ENCODE measurements at regions not wholly inside any gene's neighbourhood (a gene's known extent, or its start where the extent isn't known, plus 50 kb on each side); places are given as distances from the start of the nearest gene placed in this dataset.

DNA sequence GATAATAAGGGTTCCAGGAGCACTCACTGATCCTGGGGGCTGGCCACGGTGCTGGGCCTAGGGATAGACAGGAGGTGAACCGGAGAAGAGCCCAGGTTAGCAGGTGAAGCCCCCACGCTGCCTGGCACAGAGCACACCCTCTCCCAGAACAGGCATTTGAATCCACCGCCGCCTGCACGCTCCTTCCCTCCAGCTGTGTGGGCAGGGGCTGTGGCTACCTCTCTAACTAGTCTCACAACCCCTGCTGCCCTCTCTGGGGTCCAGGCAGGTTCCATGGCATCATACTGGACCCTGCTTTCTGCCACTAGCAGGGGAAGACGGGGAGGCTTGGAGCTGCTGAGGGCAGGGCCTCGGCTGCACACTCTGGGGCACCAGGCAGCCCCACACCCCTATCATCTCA lies 358.0 kb downstream of the CTTN start:
- no peak for DNase-seq (ENCODE audit: low read depth, low spot score)
- no peak overlapping the region for H3K4me3 ChIP-seq (ENCODE audit: low read length)

DNA sequence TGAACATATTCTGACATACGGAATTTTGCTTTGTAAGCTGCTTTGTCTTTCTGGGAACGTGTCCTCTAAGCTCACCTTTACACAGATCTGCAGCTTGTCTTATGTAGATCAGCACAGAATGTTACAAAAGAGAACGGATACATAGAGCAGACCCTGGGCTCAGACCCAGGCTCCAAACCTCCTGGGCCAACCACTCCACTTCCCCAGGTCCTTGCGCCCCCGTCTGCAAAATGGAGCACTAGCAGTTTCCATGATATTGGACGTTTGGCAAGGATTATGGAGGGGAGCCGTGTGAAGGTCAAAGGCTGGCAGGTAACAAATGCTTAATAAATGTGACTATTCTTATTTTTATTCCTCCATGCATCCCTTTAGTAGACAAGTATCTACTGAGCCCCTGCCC lies 358.4 kb downstream of the CTTN start:
- H3K4me3 ChIP-seq (ENCODE audit: low read length), result no peak overlapping the region
- no peak for DNase-seq (ENCODE audit: low read depth, low spot score)

DNA sequence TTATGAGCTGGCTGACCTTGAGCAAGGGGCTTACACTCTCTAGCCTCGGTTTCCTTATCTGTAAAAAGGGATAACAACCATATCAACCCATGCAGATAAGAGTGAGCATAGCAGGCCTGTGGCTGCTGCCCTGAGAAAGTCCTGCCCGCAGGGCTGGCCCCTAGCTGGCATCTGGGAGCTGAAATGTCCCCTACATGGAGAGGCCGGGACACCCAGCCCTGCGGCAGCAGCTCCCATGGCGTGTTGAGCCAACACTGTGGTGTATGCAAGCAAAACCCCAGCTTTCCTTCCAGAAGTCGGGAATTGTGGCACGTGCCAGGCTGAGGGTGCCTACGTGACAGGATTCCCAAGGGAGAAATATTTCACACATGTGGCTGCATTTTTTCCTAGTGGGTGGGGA lies 358.9 kb downstream of the CTTN start:
- no peak overlapping the region for H3K4me3 ChIP-seq (ENCODE audit: low read length)
- DNase-seq (ENCODE audit: low read depth, low spot score), result no peak

DNA sequence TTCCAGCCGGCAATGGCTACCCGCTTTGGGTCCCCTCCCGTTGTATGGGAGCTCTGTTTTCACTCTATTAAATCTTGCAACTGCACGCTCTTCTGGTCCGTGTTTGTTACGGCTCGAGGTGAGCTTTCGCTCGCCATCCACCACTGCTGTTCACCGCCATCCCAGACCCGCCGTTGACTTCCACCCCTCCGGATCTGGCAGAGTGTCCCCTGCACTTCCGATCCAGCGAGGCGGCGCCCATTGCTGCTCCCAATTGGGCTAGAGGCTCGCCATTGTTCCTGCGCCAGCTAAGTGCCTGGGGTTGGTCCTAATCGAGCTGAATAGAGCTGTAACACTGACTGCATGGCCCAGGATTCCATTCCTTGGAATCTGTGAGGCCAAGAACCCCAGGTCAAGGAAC lies 359.9 kb downstream of the CTTN start:
- DNase-seq (ENCODE audit: low read depth, low spot score), result no peak
- no peak overlapping the region for H3K4me3 ChIP-seq (ENCODE audit: low read length)

DNA sequence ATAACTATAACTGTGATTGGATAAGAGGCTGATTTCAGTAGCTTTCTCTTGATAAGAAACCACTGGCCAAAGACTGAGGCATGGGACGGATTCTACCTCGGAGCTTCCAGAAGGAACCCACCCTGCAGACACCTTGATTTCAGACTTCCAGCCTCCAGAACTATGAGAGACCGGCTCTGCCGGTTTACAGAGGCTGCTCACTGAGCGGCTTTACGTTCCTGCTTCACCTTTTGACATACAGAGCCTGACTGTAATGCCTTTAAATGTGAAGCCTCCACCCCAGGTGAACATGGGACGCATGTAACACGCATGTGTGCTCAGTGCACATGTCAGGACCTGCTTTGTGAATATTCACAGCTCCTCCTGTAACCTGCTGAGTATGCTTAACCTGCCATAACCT lies 361.5 kb downstream of the CTTN start:
- DNase-seq (ENCODE audit: low read depth, low spot score), result no peak
- no peak overlapping the region for H3K4me3 ChIP-seq (ENCODE audit: low read length)

DNA sequence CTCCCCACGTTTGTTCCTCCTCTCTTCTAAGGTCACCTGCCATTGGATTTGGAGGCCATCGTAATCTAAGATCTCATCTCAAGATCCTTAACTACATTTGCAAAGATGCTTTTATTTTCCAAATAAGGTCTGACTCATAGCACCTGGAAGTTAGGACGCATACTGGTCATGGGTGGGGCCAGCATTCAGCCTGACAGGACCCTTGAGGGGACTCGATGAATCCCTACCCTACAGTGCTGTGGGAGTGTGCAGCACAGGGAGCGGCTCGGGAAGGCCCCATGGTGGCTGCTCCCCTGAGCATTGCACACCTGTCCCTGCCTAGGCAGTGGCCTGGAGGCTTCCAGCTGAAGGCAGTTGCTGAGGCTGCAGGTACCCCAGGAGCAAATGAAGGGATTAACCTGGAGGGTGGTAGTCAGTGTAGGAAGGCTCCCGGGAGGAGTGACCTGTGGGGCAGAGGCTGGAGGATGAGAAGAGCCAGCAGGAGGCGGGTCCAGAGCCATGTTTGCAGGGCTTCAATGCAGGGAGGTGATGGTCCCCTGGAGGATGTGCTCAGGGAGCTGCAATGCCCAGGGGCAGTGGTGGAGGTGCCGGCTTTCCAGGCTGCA lies 362.2 kb downstream of the CTTN start:
- DNase-seq (ENCODE audit: low read depth, low spot score), result no peak
- H3K4me3 ChIP-seq (ENCODE audit: low read length), result no peak overlapping the region

DNA sequence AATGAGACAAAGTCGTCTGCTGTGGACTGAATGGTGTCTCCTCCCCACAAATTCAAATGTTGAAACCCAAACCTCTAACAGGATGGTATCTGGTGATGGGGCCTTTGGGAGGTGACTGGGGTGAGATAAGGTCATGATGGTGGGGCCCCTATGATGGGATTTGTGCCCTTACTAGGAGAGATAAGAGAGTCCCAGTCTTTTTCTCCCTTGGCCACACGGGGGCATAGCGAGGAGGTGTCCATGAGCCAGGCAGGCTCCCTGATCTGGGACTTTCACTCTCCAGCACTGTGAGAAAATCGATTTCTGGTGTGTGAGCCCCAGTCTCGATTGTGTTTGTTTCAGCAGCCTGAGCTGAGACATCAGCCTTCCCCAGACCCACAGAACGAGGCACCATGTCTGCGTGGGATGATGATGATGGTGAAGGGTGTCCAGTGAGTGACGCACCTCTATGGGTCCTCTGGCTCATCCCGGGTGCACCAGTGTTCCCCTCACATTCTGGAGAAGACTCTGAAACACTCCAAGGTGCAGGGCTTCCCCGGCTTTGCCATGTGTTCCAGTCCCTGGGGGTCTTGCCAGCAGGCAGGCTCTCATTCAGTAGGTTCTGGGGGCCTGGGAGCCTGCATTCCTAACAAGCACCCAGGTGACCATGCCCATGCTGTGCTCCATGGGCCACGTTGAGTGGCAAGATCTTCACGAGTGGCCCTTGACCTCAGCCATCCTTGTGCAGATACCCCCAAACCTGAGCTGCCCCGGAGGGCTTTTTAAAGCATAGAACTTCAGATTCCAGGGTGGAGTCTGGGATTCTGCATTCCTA lies 363.0 kb downstream of the CTTN start:
- H3K4me3 ChIP-seq (ENCODE audit: low read length), result no peak overlapping the region
- no peak for DNase-seq (ENCODE audit: low read depth, low spot score)

DNA sequence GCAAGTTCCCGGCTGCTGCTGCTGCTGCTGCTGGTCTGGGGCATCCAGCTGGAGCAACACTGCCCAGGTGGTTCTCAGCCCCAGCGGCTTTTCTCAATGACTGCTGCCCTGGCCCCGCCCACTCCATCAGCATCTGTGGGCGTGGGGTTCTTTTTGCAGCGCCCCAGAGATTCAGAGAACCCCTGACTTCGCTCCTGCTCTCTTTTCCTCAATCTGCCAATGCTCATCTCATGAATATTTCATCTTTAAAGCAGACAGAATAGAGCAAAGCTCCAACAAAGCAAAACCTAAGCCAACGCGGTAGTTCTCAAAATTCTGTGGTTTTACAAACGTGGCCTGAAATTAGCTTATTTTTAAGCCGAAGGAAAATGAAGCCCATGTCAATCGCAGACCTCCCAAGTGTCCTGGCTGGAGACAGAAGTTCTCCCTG lies 363.6 kb downstream of the CTTN start:
- no peak overlapping the region for H3K4me3 ChIP-seq (ENCODE audit: low read length)
- DNase-seq (ENCODE audit: low read depth, low spot score), result no peak

DNA sequence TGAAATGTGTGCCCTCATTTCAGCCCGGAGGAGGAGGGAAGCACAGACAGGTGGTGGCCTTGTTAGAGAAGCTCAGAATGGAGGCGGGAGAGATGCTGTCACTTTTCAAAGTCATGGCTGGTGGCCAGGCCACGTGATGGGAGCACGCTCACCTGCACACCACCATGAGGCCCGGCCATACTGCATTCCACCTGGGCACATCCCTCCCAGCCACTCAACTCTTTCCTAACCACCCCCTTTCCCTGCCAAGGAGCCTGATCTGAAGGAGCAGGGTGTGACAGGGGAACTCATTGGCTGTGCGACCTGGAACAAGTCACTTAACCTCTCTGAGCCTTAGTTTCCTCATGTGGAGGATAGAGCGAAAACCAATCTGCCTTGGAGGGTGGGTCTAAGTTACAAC lies 364.5 kb downstream of the CTTN start:
- no peak overlapping the region for H3K4me3 ChIP-seq (ENCODE audit: low read length)
- DNase-seq (ENCODE audit: low read depth, low spot score), result no peak

DNA sequence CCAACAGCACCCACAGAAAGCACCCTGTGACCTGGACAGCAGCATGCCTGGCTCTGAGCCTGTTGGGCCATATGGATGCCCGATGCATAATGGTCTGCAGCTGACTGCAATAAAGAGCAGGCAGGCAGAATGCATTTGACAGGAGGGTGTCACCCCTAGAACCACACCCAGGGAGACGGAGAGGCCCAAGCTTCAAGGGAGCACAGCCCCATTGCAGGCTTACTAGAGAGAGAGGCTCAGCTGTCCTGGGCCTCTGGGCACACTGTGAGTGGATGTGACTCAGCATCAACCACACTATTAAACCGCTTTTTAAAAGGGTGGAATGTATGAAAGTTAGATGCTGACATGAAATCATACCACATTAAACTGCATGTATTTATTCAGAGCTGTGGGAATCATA lies 365.3 kb downstream of the CTTN start:
- DNase-seq (ENCODE audit: low read depth, low spot score), result no peak

DNA sequence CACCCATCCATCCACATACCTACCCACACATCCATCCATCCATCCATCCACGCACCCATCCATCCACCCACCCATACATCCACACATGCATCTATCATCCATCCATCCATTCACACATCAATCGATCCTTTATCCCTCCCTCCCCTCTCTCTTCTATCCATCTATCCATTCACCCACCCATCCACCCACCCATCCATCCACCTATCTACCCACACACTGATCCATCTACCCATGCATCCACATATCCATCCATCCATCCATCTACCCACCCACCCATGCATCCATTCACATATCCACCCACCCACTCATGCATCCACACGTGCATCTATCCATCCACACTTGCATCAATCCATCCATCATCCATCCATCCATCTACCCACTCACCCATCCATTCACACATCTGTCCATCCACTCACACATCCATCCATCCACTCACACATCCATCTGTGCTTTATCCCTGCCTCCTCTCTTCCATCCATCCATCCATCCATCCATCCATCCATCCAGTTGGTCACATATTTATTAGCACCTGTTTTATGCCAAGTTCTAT lies 366.1 kb downstream of the CTTN start:
- no peak for DNase-seq (ENCODE audit: low read depth, low spot score)
- no peak overlapping the region for H3K4me3 ChIP-seq (ENCODE audit: low read length)

More for the DNA sequence above, 365.3 kb downstream of the CTTN start:
- no peak overlapping the region for H3K4me3 ChIP-seq (ENCODE audit: low read length)

DNA sequence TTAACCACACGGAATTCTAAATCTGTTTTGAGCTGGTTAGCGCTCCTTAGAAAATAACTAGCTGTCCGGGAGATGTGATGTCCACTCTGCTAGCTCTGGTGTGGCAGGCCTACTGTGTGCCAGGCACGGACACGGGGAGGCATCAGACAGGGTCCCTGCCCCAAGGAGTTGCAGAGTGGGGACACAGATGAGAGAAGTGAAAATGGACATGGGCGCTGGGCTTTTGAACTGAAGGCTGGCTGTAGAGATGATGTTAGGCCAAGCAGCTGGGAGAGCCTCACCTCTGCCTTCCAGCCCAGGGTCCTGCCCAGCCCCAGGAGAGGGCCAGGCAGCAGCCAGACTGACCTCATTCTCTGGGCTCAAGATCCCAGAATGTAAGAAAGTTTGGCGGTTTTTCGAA lies 368.6 kb downstream of the CTTN start:
- no peak for DNase-seq (ENCODE audit: low read depth, low spot score)
- no peak overlapping the region for H3K4me3 ChIP-seq (ENCODE audit: low read length)

DNA sequence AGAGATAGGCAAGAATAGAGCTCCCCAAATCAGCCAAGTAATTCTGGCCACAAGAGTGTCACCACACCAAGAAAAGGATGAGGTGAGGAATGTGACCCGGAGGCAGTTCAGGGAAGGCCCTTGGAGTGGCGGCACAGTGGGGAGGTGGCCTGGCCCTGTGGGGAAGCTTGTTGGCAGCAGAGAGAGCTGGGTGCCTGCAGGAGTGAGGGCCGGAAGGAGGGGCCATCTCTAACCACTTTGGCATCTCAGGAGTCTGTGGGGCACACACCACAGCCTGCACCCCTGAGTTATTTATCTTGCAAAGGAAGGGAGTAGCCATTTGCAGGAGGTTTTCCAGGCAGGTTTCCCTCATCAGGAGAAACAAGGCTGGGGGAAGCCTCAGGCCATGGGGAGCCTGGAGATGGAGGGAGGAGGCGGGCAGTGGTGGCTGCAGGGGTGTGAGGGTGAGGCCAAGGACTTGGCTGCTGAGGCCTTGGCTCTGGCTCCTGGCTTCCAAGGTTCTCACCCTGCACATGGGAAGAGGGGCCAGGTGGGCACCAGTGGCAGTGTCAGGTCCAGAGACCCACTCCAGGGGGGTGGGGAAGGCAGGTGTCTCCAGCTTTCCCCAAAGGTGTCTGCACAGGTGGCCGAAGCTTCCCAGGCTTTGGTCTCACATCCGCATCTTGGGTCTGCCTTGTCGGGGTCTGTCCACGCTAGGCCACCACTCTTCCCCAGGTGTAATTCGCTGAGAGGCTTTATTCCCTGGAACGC lies 370.2 kb downstream of the CTTN start:
- DNase-seq (ENCODE audit: low read depth, low spot score), result no peak
- H3K4me3 ChIP-seq (ENCODE audit: low read length), result no peak overlapping the region

DNA sequence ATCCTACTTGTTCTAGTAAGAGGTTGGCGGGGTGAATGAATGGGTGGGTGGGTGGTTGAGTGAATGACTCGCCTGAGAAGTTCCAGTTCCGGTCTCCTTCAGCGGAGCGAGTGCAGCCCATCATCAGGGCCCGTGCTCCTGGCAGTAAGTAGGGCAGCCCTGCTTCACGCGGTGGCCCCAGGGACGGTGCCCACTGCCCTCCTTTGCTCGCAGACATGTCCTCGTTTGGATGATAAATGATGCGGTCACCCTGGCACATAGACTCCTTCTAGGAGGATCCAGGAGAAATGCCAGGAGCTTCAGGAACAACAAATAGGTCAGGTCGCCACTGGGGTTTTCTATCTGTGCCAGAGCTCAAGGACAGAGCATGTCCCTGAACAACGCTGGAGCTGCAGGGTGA lies 370.8 kb downstream of the CTTN start:
- H3K4me3 ChIP-seq (ENCODE audit: low read length), result no peak overlapping the region
- DNase-seq (ENCODE audit: low read depth, low spot score), result no peak

DNA sequence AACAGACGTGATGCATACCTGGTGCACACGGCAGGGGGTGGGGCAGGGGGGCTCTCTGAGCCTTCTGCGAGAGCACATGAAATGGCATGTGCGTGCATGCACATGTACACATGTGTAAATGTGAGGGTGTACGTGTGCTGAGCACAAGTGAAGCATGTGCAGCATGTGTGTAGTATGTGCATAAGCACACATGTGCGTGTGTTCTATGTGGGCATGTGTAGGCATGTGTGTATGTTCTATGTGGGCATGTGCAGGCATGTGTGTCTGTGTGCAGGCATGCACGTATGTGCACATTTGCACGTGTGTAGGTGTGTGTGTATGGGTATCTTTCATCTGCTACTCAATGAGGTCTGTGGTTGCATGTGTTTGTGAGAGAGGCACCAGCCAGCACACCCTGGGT lies 371.2 kb downstream of the CTTN start:
- no peak for DNase-seq (ENCODE audit: low read depth, low spot score)

DNA sequence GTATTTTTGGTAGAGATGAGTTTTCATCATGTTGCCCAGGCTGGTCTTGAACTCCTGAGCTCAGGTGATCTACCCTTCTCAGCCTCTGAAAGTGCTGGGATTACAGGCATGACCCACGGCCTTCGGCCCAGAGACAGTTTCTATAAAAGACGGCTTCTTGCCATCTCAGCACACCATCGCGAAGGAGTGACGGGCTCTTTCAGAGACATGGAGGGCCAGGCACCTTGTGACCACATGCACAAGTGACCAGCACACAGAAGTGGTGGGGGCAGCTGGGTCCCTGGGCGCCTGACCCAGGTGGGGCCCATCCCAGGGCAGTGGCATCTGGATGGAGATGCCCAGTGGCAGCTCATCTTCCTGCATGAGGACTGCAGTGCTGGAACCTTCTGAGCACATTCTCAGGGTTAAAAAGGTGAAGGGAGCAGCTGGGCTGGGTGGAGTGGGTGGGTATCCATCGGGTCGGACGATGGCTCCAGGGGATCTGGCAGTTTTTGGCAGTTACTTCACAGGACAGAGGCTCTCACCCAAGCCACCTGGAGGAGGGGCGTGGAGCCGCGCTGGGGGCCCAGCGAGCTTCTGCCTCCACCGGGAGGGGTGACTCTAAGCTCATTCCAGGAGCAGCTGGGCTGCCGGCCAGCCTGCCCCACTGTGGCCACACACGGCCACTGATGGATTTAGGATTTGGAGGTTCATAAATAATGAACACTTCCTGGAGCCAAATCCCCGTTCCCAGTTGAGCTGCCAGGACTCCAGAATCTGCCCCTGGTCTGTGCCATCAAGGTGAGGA lies 373.0 kb downstream of the CTTN start:
- no peak for DNase-seq (ENCODE audit: low read depth, low spot score)

More for the DNA sequence above, 371.2 kb downstream of the CTTN start:
- H3K4me3 ChIP-seq (ENCODE audit: low read length), result no peak overlapping the region

DNA sequence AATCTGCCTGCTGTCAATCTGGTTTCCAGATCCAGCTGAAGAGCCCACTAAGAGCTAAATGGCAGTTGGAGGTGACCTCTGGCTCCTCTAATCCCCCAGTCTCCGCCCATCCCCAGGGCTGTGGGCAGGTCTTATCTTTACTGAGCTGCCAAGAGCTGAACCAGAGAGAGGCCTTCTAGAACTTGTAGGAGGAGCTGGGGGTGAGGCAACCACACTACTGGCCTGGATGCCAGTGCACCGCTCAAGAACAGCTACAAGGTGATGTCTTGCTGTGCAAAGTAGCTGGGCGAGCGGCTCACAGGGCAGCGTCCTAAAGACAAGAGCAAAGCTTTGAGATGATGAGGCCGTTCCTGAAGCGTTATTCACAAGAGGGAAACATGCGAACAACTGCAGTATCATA lies 374.6 kb downstream of the CTTN start:
- no peak overlapping the region for H3K4me3 ChIP-seq (ENCODE audit: low read length)
- no peak for DNase-seq (ENCODE audit: low read depth, low spot score)

More for the DNA sequence above, 373.0 kb downstream of the CTTN start:
- H3K4me3 ChIP-seq (ENCODE audit: low read length), result no peak overlapping the region

DNA sequence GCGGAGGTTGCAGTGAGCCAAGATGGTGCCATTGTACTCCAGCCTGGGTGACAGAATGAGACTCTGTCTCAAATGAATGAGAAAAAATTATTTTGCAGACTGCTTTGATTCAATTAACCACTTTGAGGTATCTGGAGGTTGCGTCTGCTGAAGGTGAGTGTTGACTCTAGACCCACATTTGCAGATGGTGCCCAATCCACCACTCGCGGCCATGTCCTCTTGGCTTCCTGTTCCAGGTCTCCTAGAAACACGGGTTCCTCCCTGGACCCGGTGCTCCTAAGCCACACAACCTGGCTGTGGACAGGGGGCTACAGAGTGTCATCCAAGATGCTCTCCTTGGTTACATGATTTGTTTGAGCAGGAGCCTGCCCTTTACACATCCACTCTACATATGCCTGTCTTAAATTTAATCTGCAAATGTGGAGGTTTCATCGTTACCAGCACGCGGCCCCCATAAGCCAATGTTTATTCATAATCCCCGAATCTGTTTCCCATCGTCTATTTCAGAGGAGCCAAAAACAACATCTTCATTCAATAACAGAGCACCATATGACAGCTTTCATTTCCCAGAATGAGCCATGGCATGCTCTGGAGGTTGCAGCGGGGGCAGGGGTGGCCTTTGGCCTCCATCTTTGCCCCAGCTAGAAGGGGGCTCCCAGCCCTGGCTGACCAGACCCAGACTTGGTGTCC lies 377.2 kb downstream of the CTTN start:
- DNase-seq (ENCODE audit: low read depth, low spot score), result no peak
- H3K4me3 ChIP-seq (ENCODE audit: low read length), result no peak overlapping the region

Measured in Jurkat, Clone E6-1 (cell line).